OCI-LY7 (cell line): ENCODE measurements at regions not wholly inside any gene's neighbourhood (a gene's known extent, or its start where the extent isn't known, plus 50 kb on each side); places are given as distances from the start of the nearest gene placed in this dataset.

Source experiments
- CTCF ChIP-seq: fragments of 200-600 bp; sonication (generic); conservative IDR thresholded peaks from 2 replicates; pipeline ENCODE4 v1.5.1; 2014; ENCODE audit warnings: mild to moderate bottlenecking, antibody characterized with exemption, low read length, moderate library complexity, mixed read lengths
- EZH2phosphoT487 ChIP-seq: fragments of 200-600 bp; sonication (generic); IDR thresholded peaks from 2 replicates; pipeline ENCODE4 v1.6.1; 2018; ENCODE audit warnings: low read depth, borderline replicate concordance, mild to moderate bottlenecking, mixed run types, antibody characterized with exemption, low read length, moderate library complexity, mixed read lengths

GRCh38 chr2:163248376-163249253 lies 410.0 kb upstream of the KCNH7 start:
- TF ChIP-seq CTCF (no peak), EZH2phosphoT487 (no peak)
